Calu3 (cell line): ENCODE measurements at regions not wholly inside any gene's neighbourhood (a gene's known extent, or its start where the extent isn't known, plus 50 kb on each side); places are given as distances from the start of the nearest gene placed in this dataset.
"Not testable (repeated sequence)": the region's sequence is repeated elsewhere in the genome, so short reads cannot be mapped to it uniquely, and the experiment has no call there.

Experiments used
- BruUV-seq: library from RNA; stranded (reverse); fragments of 400-500 nt; replicated peaks from 2 replicates; lab custom pipeline; 2021; lab: Mats Ljungman, UMichigan
- CTCF ChIA-PET: fragments of 300-600 bp; sonication (Branson Sonifier 250); formaldehyde crosslinking; loops from one replicate; lab custom pipeline; 2022; ENCODE audit warnings: antibody characterized with exemption; lab: Charles Lee
- DNase-seq: peaks from one replicate; pipeline ENCODE4 v3.0.0; 2022
- H3K27ac Mint-ChIP-seq: one replicate; pipeline ENCODE4 v1.8.0; 2022; ENCODE audit warnings: mixed read lengths; ENCODE audit not compliant: unreplicated experiment
- H3K27me3 Mint-ChIP-seq: one replicate; pipeline ENCODE4 v1.8.0; 2022; ENCODE audit warnings: mixed read lengths; ENCODE audit not compliant: unreplicated experiment
- H3K36me3 Mint-ChIP-seq: one replicate; pipeline ENCODE4 v1.8.0; 2022; ENCODE audit warnings: mild to moderate bottlenecking, moderate library complexity, mixed read lengths; ENCODE audit not compliant: insufficient read depth, unreplicated experiment
- H3K4me1 Mint-ChIP-seq: one replicate; pipeline ENCODE4 v1.8.0; 2022; ENCODE audit warnings: mild to moderate bottlenecking, low read depth, mixed read lengths; ENCODE audit not compliant: unreplicated experiment
- H3K4me3 Mint-ChIP-seq: one replicate; pipeline ENCODE4 v1.8.0; 2022; ENCODE audit warnings: mild to moderate bottlenecking, low read depth, moderate library complexity, mixed read lengths; ENCODE audit not compliant: unreplicated experiment
- H3K9me3 Mint-ChIP-seq: one replicate; pipeline ENCODE4 v1.8.0; 2022; ENCODE audit warnings: low read depth, mixed read lengths; ENCODE audit not compliant: unreplicated experiment
- CTCF ChIP-seq: fragments of 200-600 bp; IDR thresholded peaks from one replicate; pipeline ENCODE4 v1.8.0; 2022; ENCODE audit warnings: antibody characterized with exemption; ENCODE audit not compliant: unreplicated experiment
- intact Hi-C: fragments of 100-400 bp; cut with micrococcal nuclease; formaldehyde crosslinking; loops from one replicate; pipeline ENCODE4 v1.10.0; 2022; ENCODE audit not compliant: unreplicated experiment

- no peaks in the 10 kb centered on the region for H3K36me3 Mint-ChIP-seq
- no TSS peak for BruUV-seq
- peaks cover 10% of the 10 kb centered on the region for H3K4me1 Mint-ChIP-seq
- CTCF ChIA-PET, result no interaction called here
- H3K9me3 Mint-ChIP-seq, result peaks cover 3% of the 10 kb centered on the region
- intact Hi-C loops, result no loop called here
- H3K27ac Mint-ChIP-seq, result no peak overlapping the region
- H3K4me3 Mint-ChIP-seq, result no peak overlapping the region
- TF ChIP-seq CTCF, result no peak
- DNase-seq, result no peak
- no peaks in the 10 kb centered on the region for H3K27me3 Mint-ChIP-seq
Observed at GRCh38 chr2:167843217-167843616, 404.2 kb downstream of the STK39 start.

- CTCF ChIA-PET, result no interaction called here
- Mint-ChIP-seq H3K36me3 (no peaks in the 10 kb centered on the region), H3K27ac (no peak overlapping the region), H3K27me3 (no peaks in the 10 kb centered on the region), H3K4me3 (no peak overlapping the region), H3K9me3 (peaks cover 3% of the 10 kb centered on the region), H3K4me1 (peaks cover 10% of the 10 kb centered on the region)
- TF ChIP-seq CTCF, result no peak
- intact Hi-C loops, result no loop called here
- no TSS peak for BruUV-seq
- no peak for DNase-seq
Observed at GRCh38 chr2:167842047-167842446, 405.3 kb downstream of the STK39 start.

- H3K27ac Mint-ChIP-seq, CTCF ChIA-PET, H3K36me3 Mint-ChIP-seq, H3K4me3 Mint-ChIP-seq, H3K9me3 Mint-ChIP-seq, H3K4me1 Mint-ChIP-seq, DNase-seq, intact Hi-C loops, H3K27me3 Mint-ChIP-seq, BruUV-seq: not testable (repeated sequence)
Observed at GRCh38 chr2:167835290-167835689, 412.1 kb downstream of the STK39 start.

- CTCF ChIA-PET, result no interaction called here
- BruUV-seq, result no TSS peak
- no peaks in the 10 kb centered on the region for H3K27me3 Mint-ChIP-seq
- no peak overlapping the region for H3K4me3 Mint-ChIP-seq
- DNase-seq, result no peak
- no peaks in the 10 kb centered on the region for H3K9me3 Mint-ChIP-seq
- no peaks in the 10 kb centered on the region for H3K36me3 Mint-ChIP-seq
- no peak for TF ChIP-seq CTCF
- H3K27ac Mint-ChIP-seq, result no peak overlapping the region
- intact Hi-C loops, result no loop called here
- H3K4me1 Mint-ChIP-seq, result no peaks in the 10 kb centered on the region
Observed at GRCh38 chr2:167834707-167835106, 412.7 kb downstream of the STK39 start.

GRCh38 chr2:167833294-167833693, 414.1 kb downstream of the STK39 start:
- H3K36me3 Mint-ChIP-seq, result no peaks in the 10 kb centered on the region
- no TSS peak for BruUV-seq
- intact Hi-C loops, result no loop called here
- no peaks in the 10 kb centered on the region for H3K9me3 Mint-ChIP-seq
- no peak for TF ChIP-seq CTCF
- H3K4me3 Mint-ChIP-seq, result no peak overlapping the region
- CTCF ChIA-PET, result no interaction called here
- no peak overlapping the region for H3K27ac Mint-ChIP-seq
- no peaks in the 10 kb centered on the region for H3K27me3 Mint-ChIP-seq
- H3K4me1 Mint-ChIP-seq, result no peaks in the 10 kb centered on the region
- no peak for DNase-seq
